Fibroblast of lung (primary cell): ENCODE measurements at regions not wholly inside any gene's neighbourhood (a gene's known extent, or its start where the extent isn't known, plus 50 kb on each side); places are given as distances from the start of the nearest gene placed in this dataset.
"Not testable (repeated sequence)": the region's sequence is repeated elsewhere in the genome, so short reads cannot be mapped to it uniquely, and the experiment has no call there.

ENCODE experiments used
- DNase-seq, 2 donors: peaks; one replicate each; pipeline versions ENCODE4 v3.0.0 to v3.0.0-alpha.2; 2010; ENCODE audit warnings: low read depth in 2 of 2
- H2AFZ ChIP-seq: 2 replicates; pipeline ENCODE4 v1.5.1; 2012; ENCODE audit warnings: low read length, control low read depth, inconsistent platforms
- H3K27ac ChIP-seq: 2 replicates; pipeline ENCODE4 v1.5.1; 2011; ENCODE audit warnings: low read length, control low read depth; ENCODE audit not compliant: insufficient read depth
- H3K27me3 ChIP-seq: 2 replicates; pipeline ENCODE4 v1.5.1; 2011; ENCODE audit warnings: mild to moderate bottlenecking, low read length; ENCODE audit not compliant: control insufficient read depth, insufficient read depth
- H3K36me3 ChIP-seq: 2 replicates; pipeline ENCODE4 v1.5.1; 2011; ENCODE audit warnings: low read length; ENCODE audit not compliant: control insufficient read depth, insufficient read depth
- H3K4me1 ChIP-seq: 2 replicates; pipeline ENCODE4 v1.5.1; 2011; ENCODE audit warnings: low read length; ENCODE audit not compliant: control insufficient read depth, insufficient read depth; ENCODE audit errors: extremely low read depth
- H3K4me2 ChIP-seq: 2 replicates; pipeline ENCODE4 v1.5.1; 2011; ENCODE audit warnings: low read length, control low read depth; ENCODE audit not compliant: insufficient read depth; ENCODE audit errors: extremely low read depth
- H3K4me3 ChIP-seq, 4 experiments: fragments of 200-600 bp in 1 of 4; sonication (generic) in 1 of 4; replicated peaks in 1 of 4; 2 replicates each; pipeline ENCODE4 v1.5.1; 2011 to 2016; ENCODE audit warnings: low read length in 4 of 4, low read depth in 3 of 4, mild to moderate bottlenecking in 3 of 4, control low read depth in 2 of 4, inconsistent platforms in 1 of 4, mixed read lengths in 1 of 4; ENCODE audit not compliant: insufficient read depth in 1 of 4; ENCODE audit errors: control extremely low read depth in 1 of 4
- H3K79me2 ChIP-seq: 2 replicates; pipeline ENCODE4 v1.5.1; 2012; ENCODE audit warnings: mild to moderate bottlenecking, low read length, inconsistent platforms; ENCODE audit not compliant: control insufficient read depth, insufficient read depth
- H3K9ac ChIP-seq: 2 replicates; pipeline ENCODE4 v1.5.1; 2011; ENCODE audit warnings: mild to moderate bottlenecking, low read length, control low read depth; ENCODE audit not compliant: insufficient read depth
- H3K9me3 ChIP-seq: 2 replicates; pipeline ENCODE4 v1.5.1; 2012; ENCODE audit warnings: low read depth, low read length; ENCODE audit not compliant: control insufficient read depth, insufficient read depth
- H4K20me1 ChIP-seq: 2 replicates; pipeline ENCODE4 v1.5.1; 2011; ENCODE audit warnings: low read length; ENCODE audit not compliant: control insufficient read depth, insufficient read depth; ENCODE audit errors: extremely low read depth
- CTCF ChIP-seq, 2 donors: IDR thresholded peaks in 1 of 2; conservative IDR thresholded peaks in 1 of 2; 1 replicate in 1 of 2; 2 replicates in 1 of 2; pipeline ENCODE4 v1.5.1; 2011 to 2012; ENCODE audit warnings: low read length in 2 of 2, control low read depth in 1 of 2, inconsistent platforms in 1 of 2, low read depth in 1 of 2, mild to moderate bottlenecking in 1 of 2
- EZH2 ChIP-seq: IDR thresholded peaks from 2 replicates; pipeline ENCODE4 v1.5.1; 2012; ENCODE audit warnings: low read length, control low read depth, mild to moderate bottlenecking; ENCODE audit errors: missing control alignments

GRCh38 chr4:85051526-85051925 lies 85.0 kb upstream of the WDFY3 start:
- Histone ChIP-seq H3K9me3 (no peaks in the 10 kb centered on the region), H3K79me2 (no peaks in the 10 kb centered on the region), H4K20me1 (no peaks in the 10 kb centered on the region), H3K27ac (no peak overlapping the region), H3K27me3 (peaks cover 4% of the 10 kb centered on the region), H3K4me3 (no peak overlapping the region), H3K36me3 (no peaks in the 10 kb centered on the region), H3K9ac (no peak overlapping the region), H2AFZ (no peak overlapping the region), H3K4me1 (no peaks in the 10 kb centered on the region), H3K4me2 (no peak overlapping the region)
- no peak for DNase-seq
- TF ChIP-seq EZH2 (no peak), CTCF (conservative IDR thresholded peaks at IDR 0.05 in 1 of 2, IDR thresholded peaks at IDR 0.05 in 1 of 2; ENCODE audit: low read depth in 1 of 2, low read length in 2 of 2) (no peak)

- not testable (repeated sequence) for H2AFZ ChIP-seq, H3K4me3 ChIP-seq, H3K27me3 ChIP-seq, H3K4me2 ChIP-seq, DNase-seq, H4K20me1 ChIP-seq, H3K36me3 ChIP-seq, H3K4me1 ChIP-seq, H3K27ac ChIP-seq, H3K9ac ChIP-seq, H3K9me3 ChIP-seq, H3K79me2 ChIP-seq
These were observed 88.4 kb upstream of the WDFY3 start for GRCh38 chr4:85054925-85055324.

- Histone ChIP-seq H3K9me3 (no peaks in the 10 kb centered on the region), H3K36me3 (no peaks in the 10 kb centered on the region), H3K4me3 (no peak overlapping the region), H4K20me1 (no peaks in the 10 kb centered on the region), H3K4me2 (no peak overlapping the region), H3K27me3 (no peaks in the 10 kb centered on the region), H3K4me1 (no peaks in the 10 kb centered on the region), H3K9ac (no peak overlapping the region), H3K27ac (no peak overlapping the region), H3K79me2 (no peaks in the 10 kb centered on the region), H2AFZ (no peak overlapping the region)
- DNase-seq, result peak; percentile 10 to 30
- TF ChIP-seq CTCF (conservative IDR thresholded peaks at IDR 0.05 in 1 of 2, IDR thresholded peaks at IDR 0.05 in 1 of 2; ENCODE audit: low read depth in 1 of 2, low read length in 2 of 2) (no peak), EZH2 (no peak)
These were observed 92.1 kb upstream of the WDFY3 start for GRCh38 chr4:85058551-85058950.

GRCh38 chr4:85061974-85062373 lies 95.5 kb upstream of the WDFY3 start:
- H3K4me2 ChIP-seq, result no peak overlapping the region
- H3K9me3 ChIP-seq, result no peaks in the 10 kb centered on the region
- no peaks in the 10 kb centered on the region for H4K20me1 ChIP-seq
- no peak for TF ChIP-seq EZH2
- no peak for TF ChIP-seq CTCF (conservative IDR thresholded peaks at IDR 0.05 in 1 of 2, IDR thresholded peaks at IDR 0.05 in 1 of 2; ENCODE audit: low read depth in 1 of 2, low read length in 2 of 2)
- H3K36me3 ChIP-seq, result no peaks in the 10 kb centered on the region
- no peak overlapping the region for H2AFZ ChIP-seq
- DNase-seq, result no peak
- no peak overlapping the region for H3K4me3 ChIP-seq
- no peak overlapping the region for H3K9ac ChIP-seq
- H3K27me3 ChIP-seq, result no peaks in the 10 kb centered on the region
- H3K27ac ChIP-seq, result no peak overlapping the region
- no peaks in the 10 kb centered on the region for H3K4me1 ChIP-seq
- H3K79me2 ChIP-seq, result no peaks in the 10 kb centered on the region
